Neuronal stem cell (in vitro differentiated cells): ENCODE measurements at regions not wholly inside any gene's neighbourhood (a gene's known extent, or its start where the extent isn't known, plus 50 kb on each side); places are given as distances from the start of the nearest gene placed in this dataset.
"Not testable (repeated sequence)": the region's sequence is repeated elsewhere in the genome, so short reads cannot be mapped to it uniquely, and the experiment has no call there.

Experiments used
- DNase-seq: peaks from one replicate; pipeline ENCODE4 v3.0.0-alpha.2; 2013; ENCODE audit warnings: low spot score
- H2AFZ ChIP-seq: one replicate; pipeline ENCODE4 v1.6.1; 2013; ENCODE audit warnings: mild to moderate bottlenecking, low read length, inconsistent platforms
- H2AK5ac ChIP-seq: 2 replicates; pipeline ENCODE4 v1.6.1; 2013; ENCODE audit warnings: low read depth, mild to moderate bottlenecking, inconsistent platforms, low read length, moderate library complexity, mixed read lengths
- H2BK120ac ChIP-seq: 2 replicates; pipeline ENCODE4 v1.6.1; 2013; ENCODE audit warnings: low read depth, mild to moderate bottlenecking, inconsistent platforms, low read length, moderate library complexity, mixed read lengths
- H2BK12ac ChIP-seq: one replicate; pipeline ENCODE4 v1.6.1; 2013; ENCODE audit warnings: low read length, inconsistent platforms
- H2BK15ac ChIP-seq: 2 replicates; pipeline ENCODE4 v1.6.1; 2013; ENCODE audit warnings: mild to moderate bottlenecking, low read length, inconsistent platforms, mixed read lengths
- H2BK5ac ChIP-seq: one replicate; pipeline ENCODE4 v1.6.1; 2013; ENCODE audit warnings: inconsistent platforms, mild to moderate bottlenecking, low read length, moderate library complexity
- H3K14ac ChIP-seq: one replicate; pipeline ENCODE4 v1.6.1; 2013; ENCODE audit warnings: low read length, inconsistent platforms
- H3K18ac ChIP-seq: 2 replicates; pipeline ENCODE4 v1.6.1; 2013; ENCODE audit warnings: low read length, inconsistent platforms
- H3K23ac ChIP-seq: 2 replicates; pipeline ENCODE4 v1.6.1; 2013; ENCODE audit warnings: low read depth, mild to moderate bottlenecking, mixed read lengths, low read length, inconsistent platforms; ENCODE audit not compliant: poor library complexity
- H3K27ac ChIP-seq: replicated peaks from 3 replicates; pipeline ENCODE4 v1.5.1; 2013; ENCODE audit warnings: low read length, inconsistent platforms
- H3K27me3 ChIP-seq, 3 experiments: 2 replicates each; pipeline ENCODE4 v1.6.1; 2013; ENCODE audit warnings: low read length in 3 of 3, mild to moderate bottlenecking in 2 of 3, inconsistent platforms in 1 of 3, low read depth in 1 of 3, mixed read lengths in 1 of 3, moderate library complexity in 1 of 3; ENCODE audit not compliant: control insufficient read depth in 3 of 3, insufficient read depth in 3 of 3
- H3K36me3 ChIP-seq, 2 donors: replicated peaks in 1 of 2; 2 replicates each; pipeline ENCODE4 v1.6.1; 2013; ENCODE audit warnings: low read length in 2 of 2; ENCODE audit not compliant: control insufficient read depth in 2 of 2, insufficient read depth in 2 of 2
- H3K4ac ChIP-seq: 2 replicates; pipeline ENCODE4 v1.6.1; 2013; ENCODE audit warnings: inconsistent platforms, mild to moderate bottlenecking, low read length, moderate library complexity
- H3K4me1 ChIP-seq, 2 donors: 1 replicate in 1 of 2; 2 replicates in 1 of 2; pipeline ENCODE4 v1.6.1; 2013; ENCODE audit warnings: low read length in 2 of 2, low read depth in 1 of 2; ENCODE audit not compliant: control insufficient read depth in 2 of 2, insufficient read depth in 1 of 2
- H3K4me2 ChIP-seq: one replicate; pipeline ENCODE4 v1.6.1; 2013; ENCODE audit warnings: mild to moderate bottlenecking, low read length, inconsistent platforms; ENCODE audit not compliant: insufficient read depth, poor library complexity, severe bottlenecking
- H3K4me3 ChIP-seq, 2 donors: 2 replicates each; pipeline ENCODE4 v1.5.1; 2013; ENCODE audit warnings: low read length in 2 of 2, mild to moderate bottlenecking in 2 of 2, inconsistent platforms in 1 of 2, moderate library complexity in 1 of 2
- H3K79me1 ChIP-seq: one replicate; pipeline ENCODE4 v1.6.1; 2013; ENCODE audit warnings: low read depth, mild to moderate bottlenecking, inconsistent platforms, low read length, moderate library complexity
- H3K9ac ChIP-seq: one replicate; pipeline ENCODE4 v1.6.1; 2013; ENCODE audit warnings: mild to moderate bottlenecking, low read depth, low read length, inconsistent platforms; ENCODE audit not compliant: poor library complexity
- H3K9me3 ChIP-seq, 2 donors: replicated peaks in 1 of 2; 2 replicates each; pipeline versions ENCODE3 to v1.6.1; 2013; ENCODE audit warnings: low read length in 2 of 2, mild to moderate bottlenecking in 2 of 2, inconsistent platforms in 1 of 2, low read depth in 1 of 2, mixed read lengths in 1 of 2, moderate library complexity in 1 of 2; ENCODE audit not compliant: control insufficient read depth in 2 of 2, insufficient read depth in 1 of 2
- H4K8ac ChIP-seq: one replicate; pipeline ENCODE4 v1.6.1; 2013; ENCODE audit warnings: low read depth, mild to moderate bottlenecking, inconsistent platforms, low read length, moderate library complexity
- H4K91ac ChIP-seq: one replicate; pipeline ENCODE4 v1.6.1; 2013; ENCODE audit warnings: low read length, low read depth, mild to moderate bottlenecking, inconsistent platforms; ENCODE audit not compliant: poor library complexity
- WGBS, 2 donors: extraction: QIAGEN DNeasy Blood & Tissue Kit; methylation state at CpG; one replicate each; pipeline ENCODE4 v1.1.7; 2013; ENCODE audit warnings: missing lambda C conversion rate in 2 of 2, mixed read lengths in 1 of 2; ENCODE audit not compliant: insufficient read length in 2 of 2, insufficient replicate concordance in 1 of 2; ENCODE audit errors: extremely low coverage in 2 of 2; 5-methylcytosine and 5-hydroxymethylcytosine counted together

DNA sequence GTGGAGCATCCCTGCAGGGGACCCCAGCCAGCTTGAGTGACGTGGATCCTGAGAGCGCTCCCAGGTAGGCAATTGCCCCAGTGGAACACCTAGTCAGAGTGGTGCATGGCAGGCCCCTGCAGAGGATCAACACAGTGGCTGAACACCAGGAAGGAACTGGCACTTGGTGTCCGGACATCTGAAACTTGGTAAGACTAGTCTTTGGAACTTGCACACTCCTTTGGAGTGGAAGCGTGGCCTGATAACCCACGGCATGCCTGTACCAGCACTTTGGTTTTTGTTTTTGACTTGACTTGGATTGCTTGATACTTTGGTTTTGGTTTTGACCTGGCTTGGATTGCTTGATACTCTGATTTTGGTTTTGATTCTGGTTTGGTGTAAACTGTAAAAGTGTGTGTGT is 69.9 kb upstream of the RAP1B start:
- H4K8ac ChIP-seq, H3K4ac ChIP-seq, H3K36me3 ChIP-seq, H2AK5ac ChIP-seq, H3K27me3 ChIP-seq, H3K23ac ChIP-seq, H3K9me3 ChIP-seq, DNase-seq, H3K4me1 ChIP-seq, H2BK120ac ChIP-seq, H2BK15ac ChIP-seq, H4K91ac ChIP-seq, H3K27ac ChIP-seq, H3K18ac ChIP-seq, H3K9ac ChIP-seq, H2BK5ac ChIP-seq, H3K14ac ChIP-seq, H3K4me2 ChIP-seq, H3K79me1 ChIP-seq, H2AFZ ChIP-seq: not testable (repeated sequence)
- no CpG with 5 or more reads among the region's 5 CpGs for WGBS, 2 donors
- H2BK12ac ChIP-seq, result peak overlapping the region; percentile 22
- peak overlapping the region in 1 of 2 donors; percentile 68 for H3K4me3 ChIP-seq

DNA sequence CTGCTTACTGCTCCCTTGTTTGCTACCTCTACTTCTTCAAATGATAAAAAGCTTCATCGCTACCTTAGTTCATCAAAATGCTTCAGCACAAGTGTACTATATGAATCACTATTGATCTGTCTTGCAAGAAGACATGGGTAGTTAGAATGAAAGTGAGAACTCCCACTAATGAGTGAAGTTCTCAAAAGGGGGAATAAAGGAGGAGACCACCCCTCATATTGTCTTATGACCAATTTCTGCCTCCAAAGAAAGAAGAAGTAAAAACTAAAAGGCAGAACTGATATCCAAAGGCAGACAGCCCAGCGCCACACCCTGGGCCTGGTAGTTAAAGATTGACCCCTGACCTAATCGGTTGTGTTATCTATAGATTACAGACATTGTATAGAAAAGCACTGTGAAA is 63.4 kb upstream of the RAP1B start:
- not testable (repeated sequence) for DNase-seq, H3K23ac ChIP-seq, H2AK5ac ChIP-seq, H3K36me3 ChIP-seq, H3K4me2 ChIP-seq, H2BK5ac ChIP-seq, H4K91ac ChIP-seq, H2AFZ ChIP-seq, H3K18ac ChIP-seq, H2BK120ac ChIP-seq, H2BK12ac ChIP-seq, H3K9ac ChIP-seq, H3K79me1 ChIP-seq, H3K9me3 ChIP-seq, H3K14ac ChIP-seq, H2BK15ac ChIP-seq, H3K27me3 ChIP-seq, H3K4ac ChIP-seq, H3K4me3 ChIP-seq, H3K4me1 ChIP-seq, H4K8ac ChIP-seq, H3K27ac ChIP-seq
- WGBS, 2 donors, result no CpG with 5 or more reads among the region's 3 CpGs

DNA sequence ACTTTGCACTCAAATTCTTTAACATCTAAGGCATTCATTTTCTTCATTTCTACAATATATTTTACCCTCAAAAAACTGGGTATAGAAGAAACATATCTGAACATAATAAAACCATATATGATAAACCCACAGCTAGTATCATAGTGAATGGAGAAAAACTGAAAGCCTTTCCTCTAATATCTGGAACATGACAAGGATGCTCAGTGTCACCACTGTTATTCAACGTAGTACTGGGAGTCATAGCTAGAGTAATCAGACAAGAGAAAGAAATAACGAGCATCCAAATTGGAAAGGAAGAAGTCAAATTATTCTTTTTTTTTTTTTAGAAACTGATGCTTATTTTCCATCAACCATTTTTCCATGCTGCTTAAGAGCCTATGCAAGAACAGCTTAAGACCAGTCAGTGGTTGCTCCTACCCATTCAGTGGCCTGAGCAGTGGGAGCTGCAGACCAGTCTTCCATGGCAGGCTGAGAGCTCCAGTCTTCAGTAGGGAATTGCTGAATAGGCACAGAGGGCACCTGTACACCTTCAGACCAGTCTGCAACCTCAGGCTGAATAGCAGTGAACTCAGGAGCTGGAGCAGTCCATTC is 58.0 kb upstream of the RAP1B start:
- H3K4me2 ChIP-seq, H3K36me3 ChIP-seq, H3K4me3 ChIP-seq, H2AK5ac ChIP-seq, H3K79me1 ChIP-seq, H4K91ac ChIP-seq, H2AFZ ChIP-seq, H4K8ac ChIP-seq, H2BK12ac ChIP-seq, H3K27me3 ChIP-seq, H2BK15ac ChIP-seq, H3K14ac ChIP-seq, H3K4ac ChIP-seq, H3K9me3 ChIP-seq, H3K23ac ChIP-seq, H3K9ac ChIP-seq, H3K27ac ChIP-seq, DNase-seq, H2BK120ac ChIP-seq, H3K4me1 ChIP-seq, H3K18ac ChIP-seq, H2BK5ac ChIP-seq: not testable (repeated sequence)
- no CpG with 5 or more reads among the region's 2 CpGs for WGBS, 2 donors

DNA sequence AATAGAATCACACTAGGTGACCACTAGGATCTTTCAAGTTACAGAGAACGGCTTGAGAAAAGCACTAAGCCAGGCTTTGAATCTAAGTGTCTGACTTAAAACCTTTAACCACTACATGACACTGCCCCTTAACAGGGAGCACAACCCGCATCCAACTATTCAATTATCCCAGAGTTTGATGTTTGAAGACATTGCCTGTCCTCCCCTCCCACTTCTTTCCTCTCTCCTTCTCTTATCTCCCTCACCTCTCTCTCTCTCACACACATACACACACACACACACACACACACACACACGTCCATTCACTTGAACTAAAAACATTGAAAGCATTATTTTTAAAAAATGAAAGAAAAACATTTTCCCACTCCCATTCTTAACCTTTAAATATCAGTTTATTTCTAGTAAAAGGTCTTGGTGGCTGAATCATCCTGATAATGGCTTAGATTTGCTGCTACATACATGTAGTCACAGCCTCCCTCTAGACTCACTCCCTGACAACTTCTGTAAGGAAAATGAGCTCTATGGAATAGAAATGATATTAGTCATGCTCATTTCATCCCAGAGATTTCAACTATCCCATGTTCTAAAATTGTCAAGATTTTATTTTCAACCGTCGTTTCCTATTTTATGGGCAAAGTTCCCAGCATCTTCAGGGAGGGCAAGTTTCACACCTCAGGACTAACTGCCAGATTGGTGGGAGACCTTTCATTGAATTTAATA is 53.5 kb upstream of the RAP1B start:
- Histone ChIP-seq H2BK5ac (no peak overlapping the region), H2BK15ac (no peak overlapping the region), H3K4me1 (peaks cover 4 to 8% of the 10 kb centered on the region in 2 donors), H3K4me2 (no peak overlapping the region), H2AK5ac (no peak overlapping the region), H2BK12ac (no peak overlapping the region), H3K18ac (no peak overlapping the region), H3K36me3 (no peaks in the 10 kb centered on the region), H3K27ac (no peak overlapping the region), H3K27me3 (peaks cover 0 to 6% (median 0%) of the 10 kb centered on the region in 3 experiments), H3K4me3 (no peak overlapping the region), H3K23ac (no peak overlapping the region), H3K4ac (no peak overlapping the region), H3K9ac (no peak overlapping the region), H2AFZ (no peak overlapping the region), H2BK120ac (no peak overlapping the region), H3K9me3 (no peaks in the 10 kb centered on the region), H3K79me1 (no peaks in the 10 kb centered on the region), H3K14ac (no peak overlapping the region), H4K91ac (no peak overlapping the region), H4K8ac (no peak overlapping the region)
- no peak for DNase-seq
- no CpG with 5 or more reads among the region's 5 CpGs for WGBS, 2 donors
